GM19351 (cell line): ENCODE measurements at regions not wholly inside any gene's neighbourhood (a gene's known extent, or its start where the extent isn't known, plus 50 kb on each side); places are given as distances from the start of the nearest gene placed in this dataset.

Source experiments
- ATAC-seq: cut with Tn5 transposase; IDR thresholded peaks from one replicate; pipeline ENCODE4 v1.9.1; 2021; ENCODE audit warnings: mild to moderate bottlenecking, moderate library complexity; ENCODE audit not compliant: unreplicated experiment

DNA sequence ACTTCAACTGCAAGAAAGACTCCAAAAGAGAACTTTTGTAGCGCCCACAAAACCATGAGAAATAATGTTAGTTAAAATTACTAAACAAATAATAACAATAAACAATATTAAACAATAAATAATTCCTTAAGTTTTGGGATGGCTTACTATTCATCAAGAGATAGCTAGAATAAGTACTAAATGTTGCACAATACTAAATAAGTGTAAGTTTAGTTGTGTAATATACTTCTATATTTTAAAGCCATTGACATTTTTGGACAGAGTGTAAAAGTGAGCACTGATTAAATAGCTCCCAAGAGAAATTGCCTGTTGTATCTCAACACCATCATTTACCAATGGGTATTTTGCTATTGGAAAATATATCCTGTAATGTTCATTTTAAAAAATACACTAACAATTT lies 166.7 kb downstream of the ALG10 start:
- ATAC-seq = no peak

DNA sequence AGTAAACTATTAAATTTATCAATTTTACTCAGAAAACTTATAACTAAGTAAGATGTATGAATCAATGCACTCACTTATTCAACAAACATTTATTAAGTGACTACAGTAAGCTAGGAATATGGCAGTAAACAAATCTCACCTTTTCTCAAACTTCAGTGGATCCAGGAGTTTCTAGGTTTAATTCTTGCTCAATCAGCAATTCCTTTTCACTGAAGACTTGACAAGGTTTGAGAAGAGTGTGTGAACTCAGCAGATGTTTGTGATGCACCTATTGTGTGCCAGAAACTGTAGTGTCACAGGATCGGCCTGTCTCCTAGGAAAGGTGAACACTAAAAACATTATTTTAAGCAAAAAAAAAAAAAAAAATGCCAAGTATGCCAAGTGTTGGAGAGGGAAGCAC lies 167.8 kb downstream of the ALG10 start:
- ATAC-seq = no peak

DNA sequence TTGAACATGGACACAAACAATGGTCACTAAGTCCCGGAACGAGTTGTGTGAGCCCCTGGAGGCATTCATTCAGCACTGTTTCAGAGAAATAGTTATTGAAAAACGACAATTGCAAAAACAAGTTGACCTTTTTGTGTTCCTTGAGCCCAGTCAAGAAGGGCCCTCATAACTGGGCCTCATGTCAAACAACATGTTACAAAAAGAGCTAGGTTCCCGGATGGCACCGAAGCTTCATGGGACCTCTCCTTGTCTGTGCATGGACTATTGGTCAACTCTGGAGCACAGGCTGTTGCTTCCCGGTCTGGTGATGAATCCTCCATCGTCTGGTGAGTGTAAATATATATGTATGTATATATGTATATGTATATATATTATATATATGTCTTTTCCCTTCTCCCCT lies 176.6 kb downstream of the ALG10 start:
- ATAC-seq = no peak

DNA sequence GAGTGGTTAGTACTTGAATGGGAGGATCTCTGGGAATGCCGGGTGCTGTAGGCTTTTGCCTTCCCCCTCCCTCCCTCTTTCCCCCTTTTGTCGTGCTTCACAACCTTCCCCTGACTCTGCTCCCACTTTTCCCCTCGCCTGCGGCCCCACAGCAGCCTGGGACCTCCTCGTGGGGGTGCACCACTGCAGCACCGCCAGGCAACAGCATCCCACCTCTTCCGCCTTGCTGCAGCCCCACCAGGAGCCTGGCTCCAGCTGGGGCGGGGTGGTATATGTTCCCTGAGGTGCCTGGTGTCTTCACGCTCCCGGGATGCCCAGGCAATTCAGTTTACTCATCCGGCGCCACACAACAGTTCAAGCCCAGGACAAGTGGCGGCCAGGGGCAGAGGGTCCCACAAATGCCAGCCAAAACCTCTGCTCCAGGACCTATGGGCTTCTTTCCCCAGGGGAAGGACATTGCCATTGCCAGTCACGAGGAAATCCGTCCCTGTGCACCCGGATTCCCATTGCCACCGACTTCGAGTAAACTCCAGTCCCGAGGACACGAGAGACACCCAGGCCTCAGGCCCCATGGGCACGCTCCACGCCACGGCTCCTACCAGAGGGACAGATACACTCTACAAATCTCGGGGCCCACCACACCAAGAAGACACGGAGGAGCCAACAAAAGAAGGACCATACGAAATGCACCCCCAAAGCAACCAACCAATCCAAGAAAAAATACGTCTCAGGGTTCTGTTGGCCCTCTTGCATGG lies 181.7 kb downstream of the ALG10 start:
- no peak for ATAC-seq

DNA sequence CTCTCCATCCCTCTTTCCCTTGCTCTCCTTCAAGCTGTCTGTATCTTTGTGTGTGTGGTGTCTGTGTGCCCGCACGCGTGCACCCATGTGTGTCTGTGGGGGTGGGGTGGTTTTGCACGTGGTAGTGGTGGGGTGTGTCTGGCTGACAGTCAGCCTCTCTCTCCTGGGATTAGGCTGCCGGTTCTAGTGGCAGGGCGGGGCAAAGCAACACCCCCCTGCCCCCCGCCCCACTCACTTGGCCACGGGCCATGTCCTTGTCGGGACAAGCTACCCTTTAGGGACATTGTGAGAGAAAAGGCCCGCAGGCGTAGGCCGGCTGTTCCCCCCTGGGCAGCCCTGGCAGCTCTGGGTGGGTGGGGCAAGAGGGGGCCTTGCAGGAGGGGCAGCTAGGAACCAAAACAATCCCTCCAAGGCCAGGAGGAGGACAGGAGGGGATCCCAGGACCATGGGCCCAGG lies 182.6 kb downstream of the ALG10 start:
- ATAC-seq = no peak

DNA sequence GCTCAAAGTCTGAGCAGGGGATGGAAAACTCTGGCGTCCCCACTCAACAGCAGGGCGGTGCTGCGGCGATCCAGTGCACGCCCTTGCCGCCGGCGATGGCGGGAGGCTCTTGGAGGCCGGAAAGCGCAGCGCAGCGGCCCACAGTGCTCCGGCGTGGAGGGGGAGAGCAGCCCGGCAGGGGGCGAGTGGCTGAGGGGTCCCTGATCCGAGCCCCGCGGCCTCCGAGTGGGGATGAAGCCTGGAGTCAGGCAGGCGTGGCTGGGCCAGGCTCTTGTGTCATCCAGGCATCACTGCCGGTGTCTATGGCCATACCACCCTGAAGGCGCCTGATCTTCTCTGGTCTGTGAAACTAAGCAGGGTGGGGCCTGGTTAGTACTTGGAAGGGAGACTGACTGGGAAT lies 183.1 kb downstream of the ALG10 start:
- ATAC-seq = no peak

DNA sequence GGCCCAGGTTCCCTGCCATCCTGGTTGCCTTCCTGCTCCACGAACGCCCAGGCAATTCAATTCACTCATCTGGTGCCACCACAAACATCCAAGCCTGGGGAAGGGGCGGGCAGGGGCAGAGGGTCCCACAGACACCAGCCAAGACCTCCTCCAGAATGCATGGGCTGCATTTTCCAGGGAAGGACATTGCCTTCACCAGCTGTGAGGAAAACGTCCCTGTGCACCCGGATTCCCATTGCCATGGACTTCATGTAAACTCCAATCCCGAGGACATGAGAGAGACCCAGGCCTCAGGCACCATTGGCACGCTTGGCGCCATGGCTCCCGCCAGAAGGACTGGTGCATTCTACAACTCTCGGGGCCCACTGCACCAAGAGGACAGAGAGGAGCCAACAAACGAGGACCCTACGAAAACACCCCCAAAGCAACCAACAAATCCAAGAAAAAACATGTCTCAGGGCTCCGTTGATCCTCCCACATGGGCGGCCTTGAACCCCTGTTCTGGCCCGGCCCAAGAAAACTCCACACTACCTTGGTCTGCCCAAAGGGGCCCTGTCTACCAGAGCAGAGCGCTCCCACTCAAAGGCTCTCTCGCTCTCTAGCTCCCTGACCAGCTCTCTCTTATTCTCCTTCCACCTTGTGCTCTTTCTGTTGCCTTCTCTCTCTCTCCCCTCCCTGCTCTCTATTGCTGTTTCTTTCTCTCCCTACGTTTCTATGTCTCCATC lies 183.9 kb downstream of the ALG10 start:
- ATAC-seq = no peak

DNA sequence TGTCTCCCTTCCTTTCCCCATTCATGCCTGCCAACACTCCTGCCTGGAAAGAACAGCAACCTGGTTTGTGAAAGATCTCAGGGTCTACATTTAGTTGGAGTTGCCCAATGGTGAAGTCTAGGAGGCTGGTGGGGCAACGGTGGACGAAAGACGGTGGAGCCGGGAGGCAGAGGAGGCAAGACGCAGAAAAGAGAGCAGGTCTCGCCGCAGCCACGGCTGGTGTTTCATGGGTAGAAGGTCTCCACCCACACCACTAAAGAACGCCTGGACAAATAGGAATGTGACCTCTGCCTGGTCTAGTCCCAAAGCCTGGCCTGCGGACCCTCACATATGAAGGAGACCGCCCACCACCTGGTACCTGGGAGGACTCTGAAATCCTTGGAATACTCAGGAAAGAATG lies 185.6 kb downstream of the ALG10 start:
- no peak for ATAC-seq

DNA sequence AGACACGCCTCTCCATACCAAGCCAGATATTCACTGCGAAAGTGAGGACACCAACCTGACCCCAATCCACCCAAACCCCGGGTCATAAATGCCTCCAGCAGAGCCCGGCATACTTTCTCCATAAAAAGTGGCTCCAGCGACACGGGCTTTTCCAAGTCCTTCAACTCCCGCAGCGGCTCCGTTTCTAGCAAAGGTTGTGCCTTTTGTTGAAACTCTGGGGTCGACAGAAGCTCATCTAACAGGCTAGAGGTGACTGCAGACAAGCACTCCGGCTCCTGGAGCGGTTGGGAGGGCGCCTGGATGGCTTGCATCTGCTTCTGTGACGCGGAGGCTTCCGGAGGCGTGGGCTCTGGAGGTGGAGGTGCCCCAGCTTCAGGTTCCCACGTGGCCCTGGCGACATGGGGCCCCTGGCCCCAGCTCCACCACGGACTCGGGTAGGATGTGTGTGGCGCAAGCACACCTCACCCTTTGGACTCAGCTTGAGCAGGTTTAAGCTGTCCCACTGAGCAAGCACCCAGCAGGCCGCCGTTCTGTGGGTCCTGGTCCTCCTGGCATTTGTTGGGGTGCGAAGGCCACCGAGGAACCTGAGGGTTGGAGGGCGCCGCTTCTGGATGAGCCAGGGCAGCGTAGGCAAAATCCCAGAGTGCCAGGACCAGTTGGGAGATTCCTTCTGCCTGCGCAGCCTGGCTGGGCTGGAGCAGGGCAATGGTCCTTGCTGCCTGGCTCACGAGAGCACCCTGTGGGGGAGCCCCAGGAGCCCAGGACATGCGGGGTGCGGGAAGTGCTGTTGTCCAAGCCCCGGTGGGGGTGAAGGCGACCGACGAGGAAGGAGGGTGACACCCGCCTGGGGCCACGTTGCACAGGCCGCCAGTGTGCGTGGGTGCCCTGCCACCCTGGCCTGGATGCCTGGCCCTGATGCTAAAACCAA lies 186.3 kb downstream of the ALG10 start:
- ATAC-seq = no peak

DNA sequence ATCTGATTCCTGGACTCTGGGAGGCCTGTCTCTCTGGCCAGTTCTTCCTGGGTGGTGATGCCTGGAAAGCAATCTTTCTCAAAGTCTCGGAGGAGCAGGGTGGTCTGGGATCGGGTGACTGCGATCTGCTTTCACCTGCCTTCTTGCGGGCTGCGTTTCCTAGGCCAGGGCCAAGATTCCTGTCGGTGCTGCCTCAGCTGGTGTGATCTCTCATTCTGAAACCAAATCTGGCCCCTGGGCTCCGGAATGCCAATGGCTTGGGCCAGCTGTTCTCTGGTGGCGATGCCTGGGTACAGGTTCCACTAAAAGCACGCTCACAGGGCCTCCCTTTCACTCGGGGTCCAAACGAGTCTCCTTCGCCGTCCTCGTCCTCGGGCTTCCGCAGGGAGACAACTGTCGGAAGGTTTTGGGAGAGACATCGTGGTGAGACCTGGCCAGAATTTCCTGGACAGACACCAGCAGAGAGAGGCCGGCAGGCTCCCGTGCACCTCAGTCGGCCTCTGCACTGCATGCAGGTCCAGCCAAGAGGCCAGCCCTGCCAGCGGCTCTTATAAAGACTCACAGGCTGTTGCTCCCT lies 187.1 kb downstream of the ALG10 start:
- ATAC-seq = no peak

DNA sequence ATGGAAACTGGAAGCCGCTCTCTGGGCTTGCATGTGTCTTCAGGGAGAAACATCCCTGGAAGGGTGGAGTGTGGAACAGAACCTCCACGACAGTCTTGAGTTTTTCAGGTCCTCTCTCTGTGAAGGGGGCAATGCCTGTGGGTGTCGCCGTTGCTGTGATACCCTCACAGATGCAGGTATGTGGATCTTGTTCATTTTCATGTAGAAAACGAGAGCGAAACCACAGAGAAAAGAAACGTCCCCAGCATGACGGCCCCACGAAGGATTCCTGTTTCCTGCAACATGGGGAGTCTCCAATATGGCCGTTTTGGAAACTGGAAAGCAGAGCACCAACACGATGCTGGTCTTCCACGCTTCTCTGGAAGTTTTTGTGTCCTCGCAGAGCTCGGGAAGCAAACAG lies 187.9 kb downstream of the ALG10 start:
- no peak for ATAC-seq

DNA sequence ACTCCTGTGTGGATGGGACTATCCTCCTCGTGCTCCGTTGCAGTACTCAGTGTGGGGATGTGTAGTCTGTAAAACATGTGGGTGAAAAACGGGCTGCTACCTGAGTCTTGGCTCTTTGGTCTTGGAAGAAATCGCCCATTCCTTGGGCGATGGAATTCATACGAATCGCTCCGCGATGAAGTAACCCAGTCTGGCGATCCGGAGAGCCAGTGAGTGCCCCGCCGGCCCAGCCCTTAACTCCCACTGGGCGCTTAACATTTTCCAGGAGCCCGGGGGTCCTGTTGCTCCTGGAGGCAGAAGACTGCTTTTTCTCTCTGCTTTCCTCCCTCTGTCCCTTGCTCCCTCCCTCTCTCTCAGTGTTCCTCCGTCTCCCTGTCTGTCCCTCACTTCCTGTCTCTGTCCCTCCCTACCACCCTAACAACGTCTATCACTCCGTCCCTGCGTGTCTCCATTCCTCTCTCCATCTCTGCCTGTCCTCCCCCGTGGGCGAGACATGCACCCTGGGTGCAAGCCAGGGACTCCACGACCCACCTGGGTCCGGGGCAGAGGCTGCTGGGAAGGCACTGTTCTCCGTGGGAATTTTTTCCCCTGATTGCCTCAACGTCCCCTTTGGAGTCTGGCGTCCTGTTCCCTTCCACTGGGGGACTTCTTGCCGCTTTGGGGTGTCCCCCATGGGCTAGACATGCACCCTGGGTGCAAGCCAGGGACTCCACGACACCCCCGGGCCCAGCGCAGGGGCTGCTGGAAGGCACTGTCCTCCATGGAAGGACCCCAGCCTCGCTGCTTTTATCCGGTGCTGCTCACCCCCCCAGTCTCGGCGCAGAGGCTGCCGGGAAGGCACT lies 188.6 kb downstream of the ALG10 start:
- no peak for ATAC-seq

DNA sequence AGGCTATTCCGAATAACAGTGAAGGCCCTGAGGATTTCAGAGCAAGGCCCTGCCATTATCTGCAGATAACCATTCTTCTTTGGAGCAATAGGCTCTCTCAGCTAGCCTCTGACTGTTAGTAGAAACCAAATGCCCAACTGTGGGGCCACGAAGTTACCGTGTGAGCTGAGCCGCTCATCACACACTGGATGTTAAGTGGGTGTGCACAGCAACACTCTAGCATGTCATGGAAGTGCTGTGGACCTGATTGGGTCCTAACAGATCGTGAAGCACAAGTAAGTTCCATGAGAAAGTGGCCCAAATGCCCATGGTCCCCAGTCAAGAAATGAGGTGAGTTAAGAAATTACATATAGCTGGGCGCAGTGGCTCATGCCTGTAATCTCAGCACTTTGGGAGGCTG lies 190.4 kb downstream of the ALG10 start:
- no peak for ATAC-seq

DNA sequence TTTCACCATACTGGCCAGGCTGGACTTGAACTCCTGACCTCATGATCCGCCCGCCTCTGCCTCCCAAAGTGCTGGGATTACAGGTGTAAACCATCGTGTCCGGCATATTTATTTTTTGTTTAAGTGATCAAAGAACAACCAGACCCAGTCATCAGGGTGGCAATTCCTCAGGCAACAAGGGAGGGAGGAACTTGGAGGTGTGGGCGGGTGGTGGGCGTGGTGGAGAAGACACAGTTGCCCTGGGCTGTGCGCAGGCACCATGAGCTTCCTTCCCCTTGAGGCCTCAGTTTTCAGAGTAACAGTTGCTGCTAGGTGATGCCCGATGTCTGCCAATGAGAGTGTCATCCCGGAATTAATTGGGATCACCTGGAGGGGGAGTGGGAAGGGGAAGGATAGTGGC lies 191.7 kb downstream of the ALG10 start:
- no peak for ATAC-seq

DNA sequence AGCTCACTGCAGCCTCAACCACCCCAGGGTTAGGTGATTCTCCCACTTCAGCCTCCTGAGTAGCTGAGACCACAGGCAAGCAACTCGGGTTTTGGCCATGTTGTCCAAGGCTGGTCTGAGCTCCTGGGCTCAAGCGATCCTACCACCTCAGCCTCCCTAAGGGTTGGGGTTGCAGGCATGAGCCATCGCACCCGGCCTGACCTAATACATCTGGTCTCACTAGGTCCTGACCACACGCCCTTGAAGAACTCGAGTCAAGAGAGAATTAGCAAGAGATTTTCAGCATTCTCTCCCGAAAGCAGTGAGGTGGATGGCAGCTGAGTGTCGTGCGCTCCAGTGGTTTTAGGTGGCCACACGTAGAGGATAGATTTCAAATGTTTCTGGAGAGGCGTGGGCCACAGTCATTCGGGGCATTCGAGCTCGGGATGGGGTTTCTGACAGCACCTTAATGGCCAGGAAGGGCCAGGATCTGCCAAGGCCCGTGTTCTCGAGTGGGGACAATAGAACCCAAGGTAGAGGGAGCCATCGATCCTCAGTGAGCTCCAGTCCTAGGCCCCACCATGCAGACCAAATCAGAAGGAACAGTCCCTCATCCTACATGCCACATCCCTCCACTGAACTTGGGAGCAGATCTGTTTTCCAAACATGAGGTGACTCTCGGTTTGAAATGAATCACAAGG lies 193.1 kb downstream of the ALG10 start:
- no peak for ATAC-seq

DNA sequence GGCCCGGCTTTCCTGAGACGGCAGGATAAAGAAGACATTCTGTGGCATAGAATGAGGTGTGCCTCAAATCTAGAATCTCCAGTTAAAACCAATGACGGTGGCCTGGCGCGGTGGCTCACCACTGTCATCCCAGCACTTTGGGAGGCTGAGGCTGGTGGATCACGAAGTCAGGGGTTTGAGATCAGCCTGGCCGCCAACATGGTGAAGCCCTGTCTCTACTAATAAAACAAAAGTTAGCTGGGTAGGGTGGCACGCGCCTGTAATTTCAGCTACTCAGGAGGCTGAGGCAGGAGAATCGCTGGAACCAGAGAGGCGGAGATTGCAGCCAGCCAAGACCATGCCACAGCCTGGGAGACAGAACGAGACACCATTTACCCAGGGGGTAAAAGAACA lies 193.6 kb downstream of the ALG10 start:
- no peak for ATAC-seq

DNA sequence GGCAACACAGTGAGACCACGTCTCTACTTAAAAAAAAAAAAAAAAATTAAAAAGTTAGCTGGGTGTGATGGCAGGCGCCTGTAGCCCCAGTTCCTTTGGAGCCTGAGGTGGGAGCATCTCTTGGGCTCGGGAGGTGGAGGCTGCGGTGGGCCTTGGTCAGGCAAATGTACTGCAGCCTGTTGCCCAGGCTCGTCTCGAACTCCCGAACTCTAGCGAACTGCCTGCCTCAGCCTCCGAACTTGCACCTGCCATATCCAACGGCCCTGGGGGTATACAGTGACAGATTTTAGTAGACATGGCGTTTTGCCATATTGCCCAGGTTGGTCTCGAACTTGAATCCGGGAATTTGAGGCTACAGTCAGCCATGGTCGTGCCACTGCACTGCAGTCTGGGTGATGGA lies 195.4 kb downstream of the ALG10 start:
- no peak for ATAC-seq

DNA sequence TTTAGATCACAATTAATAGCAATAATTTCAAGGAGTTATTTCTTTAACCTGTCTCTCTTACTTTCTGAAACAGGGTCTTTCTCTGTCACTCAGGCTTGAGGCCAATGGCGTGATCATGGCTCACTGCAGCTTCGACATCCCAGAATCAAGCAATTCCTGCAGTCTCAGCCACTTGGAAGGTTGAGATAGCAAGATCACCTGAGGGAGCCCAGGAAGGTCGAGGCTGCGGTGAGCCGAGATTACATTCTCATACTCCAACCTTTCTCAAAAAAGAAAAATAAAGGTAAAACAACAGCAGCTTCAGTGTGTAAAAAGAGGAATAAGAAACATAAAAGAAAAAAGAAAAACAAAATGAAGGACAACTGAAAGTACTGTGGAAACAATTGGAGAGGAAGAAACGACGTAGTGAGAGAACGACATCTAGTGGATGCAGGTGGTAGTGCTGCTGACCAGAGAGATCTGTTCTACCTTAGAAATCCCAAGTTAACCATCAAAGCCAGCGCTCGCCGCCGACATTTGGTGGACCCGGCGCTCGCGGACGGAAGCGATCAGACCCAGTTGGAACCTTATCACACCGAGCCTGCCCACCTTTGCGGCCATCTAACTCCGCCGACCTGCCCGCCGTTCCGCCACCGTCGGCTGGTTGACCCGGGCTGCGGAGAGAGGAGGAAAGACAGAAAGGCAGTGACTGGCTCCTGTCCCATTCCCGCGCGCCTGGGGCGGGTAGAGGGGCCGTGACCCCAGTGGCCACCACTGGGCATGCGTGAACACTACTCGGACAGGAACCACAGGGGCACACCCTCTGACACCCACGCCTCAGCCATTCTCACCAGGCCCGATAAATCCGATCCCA lies 196.1 kb downstream of the ALG10 start:
- peak; percentile 93 for ATAC-seq
